ENCODE measurements at regions not wholly inside any gene's neighbourhood (a gene's known extent, or its start where the extent isn't known, plus 50 kb on each side); places are given as distances from the start of the nearest gene placed in this dataset.
"Not testable (repeated sequence)": the region's sequence is repeated elsewhere in the genome, so short reads cannot be mapped to it uniquely, and the experiment has no call there.

- no peak for DNase-seq (ENCODE audit: low read depth in 4 of 4, low spot score in 3 of 4)
Measured at GRCh38 chr1:239125893-239126292, 260.5 kb upstream of the CHRM3 start.

GRCh38 chr1:239125027-239125426 is 261.3 kb upstream of the CHRM3 start:
- no peak for DNase-seq (ENCODE audit: low read depth in 4 of 4, low spot score in 3 of 4)

- DNase-seq (ENCODE audit: low read depth in 4 of 4, low spot score in 3 of 4): no peak
Measured at GRCh38 chr1:239123260-239123659, 263.1 kb upstream of the CHRM3 start.

- DNase-seq (ENCODE audit: low read depth in 4 of 4, low spot score in 3 of 4): no peak
Measured at GRCh38 chr1:239112101-239112935, 274.1 kb upstream of the CHRM3 start.

GRCh38 chr1:239107676-239108075 is 278.7 kb upstream of the CHRM3 start:
- DNase-seq (ENCODE audit: low read depth in 4 of 4, low spot score in 3 of 4): no peak

- DNase-seq (ENCODE audit: low read depth in 4 of 4, low spot score in 3 of 4): not testable (repeated sequence)
Measured at GRCh38 chr1:239106689-239107088, 279.7 kb upstream of the CHRM3 start.

- DNase-seq (ENCODE audit: low read depth in 4 of 4, low spot score in 3 of 4): no peak
Measured at GRCh38 chr1:239098400-239099037, 287.8 kb upstream of the CHRM3 start.

GRCh38 chr1:239091537-239091936 is 294.8 kb upstream of the CHRM3 start:
- DNase-seq (ENCODE audit: low read depth in 4 of 4, low spot score in 3 of 4): no peak

- no peak for DNase-seq (ENCODE audit: low read depth in 4 of 4, low spot score in 3 of 4)
Measured at GRCh38 chr1:239084459-239085080, 301.8 kb upstream of the CHRM3 start.

GRCh38 chr1:239081947-239082346 is 304.4 kb upstream of the CHRM3 start:
- DNase-seq (ENCODE audit: low read depth in 4 of 4, low spot score in 3 of 4): not testable (repeated sequence)

- DNase-seq (ENCODE audit: low read depth in 4 of 4, low spot score in 3 of 4): no peak
Measured at GRCh38 chr1:239067480-239067879, 318.9 kb upstream of the CHRM3 start.

- no peak for DNase-seq (ENCODE audit: low read depth in 4 of 4, low spot score in 3 of 4)
Measured at GRCh38 chr1:239067058-239067457, 319.3 kb upstream of the CHRM3 start.

GRCh38 chr1:239061770-239062169 is 324.6 kb upstream of the CHRM3 start:
- no peak for DNase-seq (ENCODE audit: low read depth in 4 of 4, low spot score in 3 of 4)

- no peak for DNase-seq (ENCODE audit: low read depth in 4 of 4, low spot score in 3 of 4)
Measured at GRCh38 chr1:239058190-239058589, 328.2 kb upstream of the CHRM3 start.

- no peak for DNase-seq (ENCODE audit: low read depth in 4 of 4, low spot score in 3 of 4)
Measured at GRCh38 chr1:239056940-239057339, 329.4 kb upstream of the CHRM3 start.

- no peak for DNase-seq (ENCODE audit: low read depth in 4 of 4, low spot score in 3 of 4)
Measured at GRCh38 chr1:239053279-239053678, 333.1 kb upstream of the CHRM3 start.

GRCh38 chr1:239049571-239049970 is 336.8 kb upstream of the CHRM3 start:
- DNase-seq (ENCODE audit: low read depth in 4 of 4, low spot score in 3 of 4): no peak

GRCh38 chr1:239044829-239045228 is 341.5 kb upstream of the CHRM3 start:
- DNase-seq (ENCODE audit: low read depth in 4 of 4, low spot score in 3 of 4): no peak

- DNase-seq (ENCODE audit: low read depth in 4 of 4, low spot score in 3 of 4): no peak
Measured at GRCh38 chr1:239040523-239040922, 345.8 kb upstream of the CHRM3 start.

- no peak for DNase-seq (ENCODE audit: low read depth in 4 of 4, low spot score in 3 of 4)
Measured at GRCh38 chr1:239031310-239031709, 355.1 kb upstream of the CHRM3 start.

GRCh38 chr1:239025997-239026694 is 360.2 kb upstream of the CHRM3 start:
- no peak for DNase-seq (ENCODE audit: low read depth in 4 of 4, low spot score in 3 of 4)

Data from left renal pelvis (tissue), 4 donors.